NCI-H1105 treated with DMSO at 0.1 percent for 48 hours (cell line): ENCODE measurements at regions not wholly inside any gene's neighbourhood (a gene's known extent, or its start where the extent isn't known, plus 50 kb on each side); places are given as distances from the start of the nearest gene placed in this dataset.

Experiments used
- DNase-seq: peaks from one replicate; lab custom pipeline; 2025; lab: John Stamatoyannopoulos, UW

DNA sequence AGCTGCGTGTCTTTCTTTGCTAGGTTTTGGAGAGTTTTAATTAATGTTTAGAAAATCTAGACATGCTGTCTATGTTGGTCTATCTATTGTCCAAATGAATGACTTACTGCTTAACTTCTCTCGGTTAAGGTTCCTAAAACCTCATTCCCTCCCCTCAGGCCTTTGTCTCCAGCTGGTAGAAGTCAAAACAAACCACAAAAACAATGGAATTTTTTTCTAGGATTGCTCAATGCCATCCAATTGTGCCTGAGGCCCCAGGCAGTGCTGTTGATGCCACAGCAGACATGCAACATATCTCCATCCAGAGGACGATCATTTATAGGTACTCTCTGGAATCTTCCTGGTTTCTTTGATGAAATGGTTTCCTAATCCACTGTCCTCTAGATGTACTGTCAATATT, 448.2 kb upstream of the TBX3 start:
- no peak for DNase-seq

DNA sequence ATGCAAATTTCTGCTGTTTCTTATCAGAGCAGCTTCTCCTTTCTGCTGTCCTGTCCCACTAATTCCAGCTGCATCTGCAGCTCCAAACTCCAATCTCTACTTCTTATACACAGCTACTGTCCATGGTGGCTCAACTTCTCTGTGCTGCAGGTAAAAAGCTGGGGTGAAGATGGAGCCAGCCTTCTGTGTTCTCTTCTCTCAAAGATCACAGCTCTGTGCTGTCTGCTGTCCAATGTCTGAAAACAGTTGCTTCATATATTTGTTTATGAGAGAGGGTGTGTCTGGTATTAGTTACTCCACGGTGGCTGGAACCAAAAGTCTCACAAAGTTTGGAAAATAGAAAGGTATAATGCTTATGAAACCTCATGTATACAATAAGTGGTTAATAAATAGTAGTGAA, 445.8 kb upstream of the TBX3 start:
- DNase-seq = no peak

DNA sequence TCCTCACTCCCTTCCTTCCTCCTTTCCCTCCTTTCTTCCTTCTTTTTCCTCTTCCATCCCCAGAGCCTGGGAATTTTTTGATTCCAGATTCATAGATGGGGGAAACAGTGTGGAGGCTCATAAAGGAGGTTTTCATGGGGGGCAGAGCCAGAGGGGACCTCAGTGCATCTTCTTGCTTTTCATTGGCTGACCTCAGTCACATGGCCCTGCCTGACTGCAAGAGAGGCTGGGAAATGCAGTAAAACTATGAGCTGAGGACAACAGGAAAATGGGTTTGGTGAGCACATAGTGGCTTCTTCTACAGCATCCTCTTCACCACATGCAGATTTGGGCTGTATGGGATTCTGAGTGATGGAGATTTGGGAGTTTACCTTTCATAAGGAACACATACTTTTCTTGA, 437.1 kb upstream of the TBX3 start:
- DNase-seq = no peak

DNA sequence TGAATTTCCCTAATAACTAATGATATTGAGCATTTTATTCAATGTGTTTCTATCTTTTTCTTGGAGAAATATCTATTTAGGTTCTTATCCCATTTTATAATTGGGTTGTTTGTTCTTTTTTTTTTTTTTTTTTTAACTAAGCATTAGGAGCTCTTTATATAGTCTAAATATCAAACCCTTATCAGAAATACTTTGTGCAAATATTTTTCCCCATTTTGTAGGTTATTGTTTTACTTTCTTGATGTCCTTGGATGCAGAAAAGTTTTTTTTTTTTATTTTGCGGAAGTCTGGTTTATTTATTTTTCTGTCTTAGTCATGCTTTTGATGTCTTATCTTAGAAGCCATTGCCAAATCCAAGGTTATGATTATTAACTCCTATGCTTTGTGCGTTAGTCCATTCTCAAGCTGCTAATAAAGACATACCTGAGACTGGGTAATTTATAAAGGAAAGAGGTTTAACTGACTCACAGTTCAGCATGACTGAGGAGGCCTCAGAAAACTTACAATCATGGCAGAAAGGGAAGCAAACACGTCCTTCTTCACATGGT, 434.3 kb upstream of the TBX3 start:
- DNase-seq = no peak

GRCh38 chr12:115114140-115114539, 430.2 kb upstream of the TBX3 start:
- no peak for DNase-seq

DNA sequence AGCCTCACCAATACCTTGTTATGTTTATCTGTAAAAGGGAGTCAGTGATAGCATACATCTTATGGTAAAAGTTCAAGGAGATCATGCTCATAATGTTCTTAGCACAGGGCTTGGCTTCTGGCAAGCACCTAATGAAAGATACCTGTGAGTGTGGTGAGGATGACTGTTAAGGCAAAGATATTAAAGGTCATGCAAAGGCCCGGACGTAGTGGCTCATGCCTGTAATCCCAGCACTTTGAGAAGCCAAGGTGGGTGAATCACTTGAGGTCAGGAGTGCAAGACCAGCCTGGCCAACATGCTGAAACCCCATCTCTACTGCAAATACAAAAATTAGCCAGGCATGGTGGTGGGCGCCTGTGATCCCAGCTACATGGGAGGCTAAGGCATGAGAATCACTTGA, 425.9 kb upstream of the TBX3 start:
- no peak for DNase-seq

DNA sequence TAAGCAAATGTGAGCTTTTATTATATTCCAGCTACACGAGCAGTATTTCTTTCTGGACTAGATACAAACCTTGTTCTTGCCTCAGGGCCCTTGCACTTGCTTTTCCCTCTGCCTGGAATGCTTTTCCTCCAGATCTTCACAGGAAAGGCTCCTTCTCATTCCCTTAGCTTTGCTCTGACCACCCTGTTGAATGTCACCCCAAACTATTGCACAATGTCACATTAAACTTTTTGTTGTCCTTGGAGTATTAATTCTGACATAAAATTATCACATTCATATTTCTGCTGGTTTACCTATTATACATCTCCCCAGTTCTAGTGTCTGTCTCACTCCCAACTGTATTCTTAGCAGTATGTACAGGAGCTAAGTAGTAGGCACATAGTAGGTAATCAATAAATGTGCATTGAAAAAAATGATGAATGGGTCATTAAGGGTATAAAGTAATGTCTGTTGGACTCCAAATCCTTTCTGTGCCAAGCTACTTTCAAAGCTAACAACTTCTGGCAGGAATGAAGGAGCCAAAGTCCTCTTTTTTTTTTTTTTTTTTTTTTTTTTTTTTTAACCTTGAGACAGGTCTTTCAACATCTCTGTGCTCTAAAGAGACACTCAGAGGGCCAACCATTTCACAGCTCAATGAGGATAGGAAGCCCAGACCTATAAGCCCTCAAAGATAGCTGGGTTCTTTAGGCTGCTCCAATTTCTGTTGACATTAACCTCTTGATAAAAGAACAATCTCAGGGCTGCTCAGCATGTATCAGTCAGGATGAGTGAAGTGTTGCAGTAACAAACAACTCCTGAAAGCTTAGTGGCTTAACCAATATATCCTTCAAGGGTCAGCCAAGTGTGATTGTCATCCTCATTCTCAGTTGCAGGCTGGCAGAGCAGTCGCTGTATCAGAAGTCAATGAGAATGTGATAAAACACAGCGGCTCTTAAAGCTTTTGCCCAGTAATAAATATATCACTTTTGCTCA, 424.4 kb upstream of the TBX3 start:
- no peak for DNase-seq

DNA sequence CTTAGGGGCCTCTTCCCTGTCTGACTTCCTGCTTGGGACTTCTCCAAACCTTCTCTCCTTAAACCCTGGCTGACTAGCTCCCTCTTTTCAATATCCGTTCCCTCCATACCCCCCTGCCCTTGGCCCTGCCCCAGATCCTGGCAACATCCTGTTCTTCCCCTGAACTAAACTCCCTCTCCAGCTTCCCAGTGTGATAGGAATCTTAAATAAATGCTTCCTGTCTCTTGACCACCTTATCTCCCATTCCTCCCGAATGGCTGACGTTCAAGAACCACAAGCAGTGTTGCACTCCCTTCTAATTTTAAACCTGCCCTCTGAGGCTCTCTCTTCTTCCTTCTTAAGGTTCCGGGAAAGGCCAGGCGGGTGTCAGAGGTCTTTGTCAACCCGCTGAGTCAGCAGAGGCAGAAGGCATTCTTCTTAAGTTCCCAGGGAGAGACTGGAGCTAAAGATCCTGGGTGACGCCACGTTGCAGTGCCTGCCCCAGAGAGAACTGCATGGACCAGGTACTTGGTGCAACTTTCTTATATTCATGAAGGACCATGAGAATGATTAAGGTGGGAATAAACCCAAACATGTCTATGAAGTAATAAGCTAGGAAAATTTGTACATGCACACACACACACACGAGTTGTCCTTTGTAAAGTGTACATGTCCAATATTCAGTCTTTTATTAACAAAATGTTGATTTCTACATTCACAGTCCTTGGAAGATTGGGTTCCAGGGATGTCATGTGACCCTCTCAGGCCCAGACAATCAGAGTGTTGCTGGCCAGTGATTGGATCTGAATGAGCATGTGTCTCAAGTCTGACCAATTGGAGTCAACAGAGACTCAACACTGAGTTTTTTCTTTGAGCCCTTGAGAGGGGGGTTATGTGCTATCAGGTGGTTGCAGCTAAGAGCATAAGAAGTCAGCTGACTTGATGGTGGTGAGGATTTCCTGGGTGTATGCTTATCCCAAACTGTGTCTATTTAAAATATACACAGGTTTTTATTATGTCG, 420.2 kb upstream of the TBX3 start:
- no peak for DNase-seq

GRCh38 chr12:115102450-115102849, 418.5 kb upstream of the TBX3 start:
- no peak for DNase-seq

DNA sequence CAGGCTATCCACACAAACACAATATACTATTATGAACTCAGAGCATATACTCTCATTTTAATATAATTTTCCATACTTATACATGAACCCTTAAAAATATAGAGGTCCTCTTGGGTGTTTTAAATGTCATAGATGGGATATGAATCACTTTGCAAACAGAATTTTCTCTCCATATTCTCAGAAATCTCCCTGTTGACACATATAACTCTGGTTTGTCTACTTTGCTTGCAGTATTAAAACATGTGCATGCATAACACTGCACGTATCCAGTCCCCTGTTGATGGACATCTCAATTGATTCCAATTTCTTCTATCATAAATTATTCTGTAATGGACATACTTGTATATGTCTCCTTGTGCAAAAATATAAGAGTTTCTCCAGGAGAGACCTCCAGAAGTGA, 417.5 kb upstream of the TBX3 start:
- DNase-seq = no peak

DNA sequence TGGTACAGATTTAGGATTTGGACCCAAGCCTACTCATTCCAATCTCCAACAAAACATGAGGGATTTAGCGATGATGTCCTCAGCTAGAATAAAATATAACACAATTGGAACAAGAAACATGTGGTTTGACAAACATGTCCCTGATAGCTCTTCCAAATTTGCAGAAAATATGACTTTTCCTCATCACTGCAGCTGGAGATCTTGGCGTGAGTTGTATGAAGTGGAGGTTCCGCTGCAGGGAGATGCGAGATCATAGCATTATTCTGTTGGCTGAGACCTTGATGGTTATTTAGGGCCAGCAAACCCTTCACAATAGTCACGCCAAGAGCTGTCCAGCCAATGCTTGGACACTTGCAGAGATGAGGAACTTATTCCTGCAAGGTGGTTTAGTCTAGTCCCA, 413.4 kb upstream of the TBX3 start:
- no peak for DNase-seq

DNA sequence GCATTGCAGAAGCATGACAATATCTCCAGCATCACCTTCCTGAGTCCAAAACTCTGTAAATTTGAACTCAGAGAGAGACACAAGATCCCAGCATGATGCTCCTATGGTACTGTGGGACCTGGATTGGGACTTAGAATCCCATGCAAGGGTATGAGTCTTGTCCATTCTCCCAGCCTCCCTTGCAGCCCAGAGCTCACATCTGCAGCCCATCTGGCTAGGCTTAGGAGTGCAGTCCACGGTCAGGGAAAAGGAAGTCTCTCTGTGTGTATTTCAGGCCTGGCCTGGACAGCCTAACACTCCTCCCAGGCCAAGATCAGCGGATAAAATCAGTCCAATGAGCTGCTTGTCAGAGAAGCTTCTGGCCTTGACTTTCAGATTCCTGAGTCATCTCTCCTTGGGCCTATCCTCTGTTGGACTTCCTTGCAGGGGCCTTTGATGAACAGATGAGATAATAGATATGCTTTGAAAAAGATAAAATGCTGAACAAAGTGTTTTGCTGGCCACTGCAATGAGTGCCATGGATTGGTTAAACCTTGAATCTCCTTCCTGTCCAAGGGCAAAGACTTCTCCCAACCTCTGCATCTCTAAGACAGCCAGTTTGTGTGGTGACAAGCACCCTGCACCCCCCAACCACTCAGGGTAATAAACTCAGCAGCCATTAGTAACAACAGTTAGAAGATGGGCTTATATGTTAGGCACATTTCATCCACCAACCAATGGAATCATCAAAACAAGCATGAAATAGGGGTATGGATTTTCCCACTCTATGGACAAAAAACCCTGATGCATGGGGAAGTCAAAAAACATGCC, 412.8 kb upstream of the TBX3 start:
- DNase-seq = no peak

DNA sequence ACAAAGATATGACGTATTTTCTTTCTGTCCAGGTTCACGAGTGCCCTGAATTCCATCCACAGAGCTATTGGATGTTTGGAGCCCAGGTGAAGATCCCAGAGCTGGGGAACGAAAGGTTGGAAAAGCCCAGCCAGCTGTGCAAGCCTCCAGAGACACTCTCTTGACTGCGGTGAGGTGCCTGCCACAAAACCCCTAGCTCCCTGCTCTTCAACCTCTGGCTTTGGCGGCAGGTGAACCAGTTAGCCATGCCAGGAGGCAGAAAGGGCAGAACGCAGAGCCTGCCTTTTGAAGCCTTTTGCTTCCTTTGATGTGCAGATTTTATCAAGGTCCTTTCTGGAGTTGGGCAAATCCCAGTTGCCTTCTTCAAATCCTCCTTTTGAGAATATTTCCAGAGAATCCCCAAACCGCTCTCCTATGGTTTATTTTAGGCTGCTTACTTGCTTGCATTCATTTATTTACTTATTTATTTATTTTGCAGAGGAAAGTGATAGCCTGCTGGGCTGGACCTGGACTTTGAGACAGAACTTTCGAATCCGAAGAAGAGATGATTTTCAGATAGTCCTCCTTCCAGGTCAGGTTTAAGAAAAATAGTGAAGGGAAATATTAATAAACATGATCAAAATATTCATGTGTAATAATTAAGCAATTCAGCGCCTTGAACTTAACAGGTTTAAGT, 411.2 kb upstream of the TBX3 start:
- DNase-seq = no peak

DNA sequence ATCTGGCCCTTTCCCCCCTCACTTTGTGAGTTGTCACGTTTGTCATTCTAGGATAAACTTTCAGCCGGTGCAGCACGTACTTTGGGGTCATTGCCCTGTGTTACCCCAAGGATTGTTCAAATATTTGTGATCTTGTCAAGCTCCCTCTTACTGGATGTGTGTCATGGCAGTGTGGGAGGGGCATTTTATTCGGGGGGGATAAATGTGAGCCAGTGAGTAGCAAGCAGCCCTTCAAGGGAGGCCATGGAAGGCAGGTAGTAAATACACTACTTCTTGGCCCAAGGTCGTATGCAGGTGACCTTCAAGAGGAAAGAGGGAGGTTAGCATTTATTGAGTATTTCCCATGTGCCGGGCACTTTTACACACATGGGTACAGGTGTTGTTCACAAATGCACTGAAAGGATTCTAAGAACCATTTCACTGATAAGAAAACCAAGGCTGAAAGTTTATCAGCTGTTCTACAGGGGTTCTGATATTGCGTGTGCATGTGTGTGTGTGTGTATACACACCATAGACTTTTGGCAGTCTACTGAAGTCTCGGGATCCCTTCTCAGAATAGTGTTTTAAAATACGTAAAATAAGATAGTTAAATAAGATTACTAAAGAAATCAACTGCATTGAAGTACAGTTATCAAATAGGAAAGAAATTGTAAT, 410.3 kb upstream of the TBX3 start:
- DNase-seq = no peak

- DNase-seq = no peak
Measured at GRCh38 chr12:115093261-115093660, 409.3 kb upstream of the TBX3 start.

GRCh38 chr12:115090783-115091182, 406.8 kb upstream of the TBX3 start:
- DNase-seq = no peak

- no peak for DNase-seq
Measured at GRCh38 chr12:115088995-115089841, 405.2 kb upstream of the TBX3 start.

DNA sequence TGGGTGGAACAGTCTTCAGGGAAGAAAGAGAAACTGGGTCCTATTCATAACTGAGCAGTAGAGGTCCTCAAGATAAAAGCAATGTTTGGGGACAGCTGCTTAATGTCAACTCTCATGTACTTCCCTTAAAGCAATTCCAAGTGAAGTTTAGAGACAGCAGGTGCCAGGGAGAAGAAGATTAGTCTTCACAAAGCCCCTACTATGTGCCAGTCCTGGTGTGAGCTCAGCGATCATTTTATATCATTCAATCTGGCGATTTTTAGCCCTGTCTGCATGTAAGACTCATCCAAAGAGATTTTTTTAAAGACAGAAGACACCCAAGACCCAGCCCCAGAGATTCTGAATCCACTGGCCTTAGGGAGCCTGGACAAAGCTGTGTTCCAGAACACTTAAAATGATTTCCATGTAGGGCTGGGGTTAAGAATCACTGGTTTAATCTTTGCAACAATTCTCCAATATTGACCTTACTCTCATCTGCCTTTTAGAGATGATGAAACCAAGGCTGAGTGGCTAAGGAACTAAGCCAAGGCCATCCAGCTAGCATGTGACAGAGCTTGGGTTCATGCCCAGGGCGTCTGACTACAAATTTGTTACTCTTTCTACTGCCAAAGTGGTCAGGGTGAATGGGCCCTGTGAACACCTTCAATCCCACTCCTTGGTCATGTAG, 404.5 kb upstream of the TBX3 start:
- no peak for DNase-seq

DNA sequence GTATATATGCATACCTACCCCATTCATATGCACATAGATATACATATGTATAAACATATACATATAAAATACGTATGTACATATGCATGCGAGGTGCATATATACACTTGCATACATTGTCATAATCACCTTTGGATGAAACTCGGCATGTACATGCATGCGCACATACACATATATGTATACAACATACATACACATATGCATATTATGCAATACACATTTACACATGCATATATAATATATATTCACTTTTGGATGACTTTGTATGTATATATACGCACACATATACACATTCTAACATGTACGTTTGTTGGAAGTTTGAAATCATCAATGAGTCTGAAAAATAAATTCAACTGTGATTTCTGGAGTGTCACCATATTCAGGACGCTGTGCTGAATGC, 401.6 kb upstream of the TBX3 start:
- DNase-seq = no peak
